ENCODE measurements at regions not wholly inside any gene's neighbourhood (a gene's known extent, or its start where the extent isn't known, plus 50 kb on each side); places are given as distances from the start of the nearest gene placed in this dataset.
A peak's percentile ranks its signal among the peaks of the same experiment; 100 is the strongest.

DNA sequence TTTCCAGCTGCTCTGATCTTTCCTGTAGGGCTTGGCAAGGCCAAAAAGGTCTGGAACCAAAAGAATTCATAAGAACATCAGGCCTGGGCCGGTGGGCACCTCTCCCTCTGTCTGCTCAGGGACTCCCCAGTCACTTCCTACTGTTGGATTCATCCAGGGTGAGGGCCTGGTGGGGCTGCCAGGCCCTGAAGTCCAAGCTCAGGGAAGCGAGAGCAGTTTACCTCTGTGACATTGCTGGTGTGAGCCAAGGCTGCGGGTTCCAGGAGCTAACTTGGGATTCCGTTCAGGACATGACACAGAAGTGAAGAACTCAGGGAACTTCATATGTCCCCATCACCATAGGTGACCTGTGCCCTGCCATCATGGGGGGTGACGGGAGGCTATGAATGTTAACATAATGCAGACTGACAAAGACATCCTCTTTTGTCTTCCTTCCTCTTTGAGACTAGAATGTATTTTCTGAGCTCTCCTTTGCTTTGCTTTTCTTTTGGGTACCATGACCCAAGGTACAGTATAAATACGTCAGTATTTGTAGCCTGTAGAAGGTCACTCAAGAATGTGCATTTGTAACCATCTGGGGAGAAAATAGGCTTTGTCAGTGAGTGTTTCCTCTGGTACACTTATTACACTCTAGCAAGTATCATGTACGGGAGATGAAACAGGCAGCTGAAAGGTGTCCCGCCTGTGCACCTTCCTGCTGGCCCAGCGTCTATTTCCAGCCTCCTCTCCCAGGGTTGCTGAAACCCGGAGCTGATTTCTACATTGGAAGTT lies 130.5 kb upstream of the SLC1A4 start:
- no peak for DNase-seq

DNA sequence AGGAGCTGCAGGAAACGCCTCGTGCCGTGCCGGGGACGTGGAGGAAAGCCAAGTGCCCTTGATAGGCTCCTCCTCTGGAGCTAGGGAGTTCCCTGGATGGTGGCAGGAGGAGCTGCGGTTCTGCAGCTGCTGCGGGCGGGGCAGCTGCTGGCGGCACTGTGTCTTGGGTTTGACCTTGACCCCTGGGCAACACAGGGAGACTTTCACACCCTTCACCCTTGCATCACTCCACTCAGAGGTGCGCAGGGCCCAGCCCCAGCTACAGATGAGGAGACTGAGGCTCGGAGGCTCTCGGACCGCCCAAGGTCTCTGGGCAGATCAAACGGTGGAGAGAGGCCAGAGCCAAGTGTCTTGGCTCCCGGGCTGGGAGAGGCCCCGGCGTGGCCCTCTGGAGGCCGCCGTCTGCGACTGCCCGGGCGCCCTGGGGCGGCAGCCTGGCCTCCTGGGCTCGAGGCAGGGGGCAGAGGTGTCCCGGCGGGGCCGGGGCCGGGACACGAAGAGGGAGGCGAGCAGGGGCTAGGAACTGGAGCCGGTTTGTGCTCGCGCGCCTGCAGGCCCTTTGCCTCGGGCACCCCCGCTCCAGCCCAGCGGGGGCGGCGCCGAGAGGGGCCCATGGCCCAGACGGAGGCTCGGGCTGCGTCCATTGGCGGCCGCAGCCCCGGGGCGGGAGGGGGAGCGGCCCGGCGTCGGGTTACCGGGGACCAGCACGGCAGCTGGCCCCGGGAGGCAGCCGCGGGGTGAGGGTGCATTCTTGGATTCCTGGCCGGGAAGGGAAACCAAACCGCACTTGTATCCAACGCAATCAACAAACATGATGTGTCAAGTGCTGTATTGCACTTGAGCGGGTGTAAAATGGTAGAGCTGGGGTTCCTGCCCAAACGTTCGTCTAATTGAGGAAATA lies 129.6 kb upstream of the SLC1A4 start:
- DNase-seq: peak; percentile 86

DNA sequence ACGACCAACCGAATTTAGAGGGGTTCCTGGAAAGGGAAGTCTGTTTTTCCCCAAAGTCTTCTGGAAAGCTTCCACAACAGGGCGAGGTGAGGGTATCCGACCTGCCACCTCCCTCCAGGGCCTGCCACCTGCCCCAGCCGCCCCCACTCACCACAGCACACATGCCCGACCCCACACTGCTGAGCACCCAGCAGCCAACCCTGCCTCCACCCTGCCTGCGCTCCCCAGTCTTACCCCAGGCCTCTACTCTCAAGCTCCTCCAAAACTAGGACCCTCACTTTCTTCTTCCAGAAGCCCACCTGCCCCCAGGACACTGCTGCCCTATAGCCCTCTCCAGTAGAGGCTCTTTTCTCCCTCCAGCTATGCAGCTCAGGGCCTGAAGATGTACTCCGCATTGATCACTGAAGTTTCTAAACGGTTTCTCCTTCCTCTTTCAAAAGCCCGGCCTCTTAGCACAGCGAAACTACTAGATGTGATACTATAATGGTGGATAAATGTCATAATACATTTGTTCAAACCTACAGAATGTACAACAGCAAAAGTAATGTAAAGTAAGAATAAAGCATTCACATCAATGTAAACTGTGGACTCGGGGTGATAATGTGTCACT lies 128.8 kb upstream of the SLC1A4 start:
- no peak for DNase-seq

DNA sequence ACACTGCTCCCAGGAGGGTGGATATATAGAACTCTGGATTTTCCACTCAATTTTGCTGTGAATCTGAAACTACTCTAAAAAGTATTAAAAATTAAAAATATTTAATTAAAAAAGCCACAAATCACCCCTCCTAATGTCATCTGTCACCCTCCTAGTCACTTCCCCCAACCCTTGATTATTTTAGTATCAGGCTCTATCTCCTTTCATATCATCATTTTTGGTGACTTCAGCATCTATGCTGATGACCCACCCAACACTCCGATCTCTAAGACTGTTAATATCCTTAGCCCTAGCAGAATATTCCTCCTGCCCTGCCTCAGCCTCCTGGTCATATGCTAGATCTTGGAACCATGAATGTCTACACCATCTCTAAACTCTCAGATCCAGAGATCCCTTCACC lies 128.3 kb upstream of the SLC1A4 start:
- DNase-seq: no peak

DNA sequence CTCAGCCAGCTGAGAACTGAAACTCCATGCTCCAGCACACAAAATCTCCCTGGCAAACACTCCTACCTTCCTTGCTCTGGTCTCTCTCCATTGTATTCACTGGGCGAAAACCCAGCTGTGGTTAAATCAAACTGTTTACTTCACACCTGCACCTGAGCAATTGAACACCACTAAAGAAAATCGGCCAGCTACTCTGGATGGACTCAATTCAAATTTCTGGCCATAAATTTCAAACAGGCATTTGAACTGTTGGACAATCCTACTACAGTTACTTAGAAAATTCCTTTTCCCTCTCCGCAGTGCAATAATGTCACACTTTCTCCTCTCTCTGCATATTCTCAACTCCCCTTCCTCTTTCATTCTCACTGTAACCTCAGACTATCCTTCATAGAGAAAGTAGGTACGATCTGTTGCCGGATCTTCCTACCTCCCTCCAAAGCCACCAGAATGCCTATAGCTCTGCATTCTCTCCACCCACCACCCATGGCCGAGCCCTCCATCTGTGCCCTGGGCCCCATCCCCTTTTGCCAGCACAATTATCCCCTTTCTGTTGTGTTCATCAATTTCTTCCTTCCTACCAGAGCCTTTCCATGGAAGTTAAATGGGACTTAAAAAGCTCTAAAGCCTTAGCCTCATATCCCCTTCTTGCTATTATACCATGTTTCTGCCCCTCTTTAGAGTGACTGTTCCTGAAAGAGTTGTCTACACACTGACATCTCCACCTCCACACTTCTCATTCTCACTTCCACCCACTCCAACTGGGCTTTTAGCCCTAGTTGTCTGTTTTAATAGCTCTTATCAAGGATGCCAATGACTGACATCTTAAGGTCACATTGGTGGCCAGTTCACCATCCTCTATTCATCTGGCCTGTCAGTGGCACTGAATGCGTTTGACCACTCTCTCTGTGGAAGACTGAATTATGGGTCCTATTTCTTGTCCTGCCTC lies 127.5 kb upstream of the SLC1A4 start:
- DNase-seq: peak; percentile 18

DNA sequence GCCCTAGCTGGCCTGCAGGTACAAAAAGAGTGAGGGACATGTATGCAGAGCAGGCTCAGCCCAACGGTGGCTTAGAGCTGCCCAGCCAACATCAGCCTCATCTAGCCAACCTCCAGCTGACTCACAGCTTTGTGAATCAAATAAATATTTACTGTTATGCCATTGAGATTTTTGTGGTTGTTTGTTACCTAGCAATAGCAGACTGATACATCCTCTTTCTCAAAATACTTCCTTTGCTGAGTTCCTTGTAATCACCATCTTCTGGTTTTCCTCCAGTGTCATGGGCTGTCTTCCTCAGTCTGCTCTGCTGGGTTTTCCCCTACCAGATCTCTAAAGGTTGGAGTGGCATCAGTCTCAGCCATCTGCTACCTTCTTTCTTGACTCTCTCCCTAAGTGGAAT lies 126.6 kb upstream of the SLC1A4 start:
- DNase-seq: no peak

DNA sequence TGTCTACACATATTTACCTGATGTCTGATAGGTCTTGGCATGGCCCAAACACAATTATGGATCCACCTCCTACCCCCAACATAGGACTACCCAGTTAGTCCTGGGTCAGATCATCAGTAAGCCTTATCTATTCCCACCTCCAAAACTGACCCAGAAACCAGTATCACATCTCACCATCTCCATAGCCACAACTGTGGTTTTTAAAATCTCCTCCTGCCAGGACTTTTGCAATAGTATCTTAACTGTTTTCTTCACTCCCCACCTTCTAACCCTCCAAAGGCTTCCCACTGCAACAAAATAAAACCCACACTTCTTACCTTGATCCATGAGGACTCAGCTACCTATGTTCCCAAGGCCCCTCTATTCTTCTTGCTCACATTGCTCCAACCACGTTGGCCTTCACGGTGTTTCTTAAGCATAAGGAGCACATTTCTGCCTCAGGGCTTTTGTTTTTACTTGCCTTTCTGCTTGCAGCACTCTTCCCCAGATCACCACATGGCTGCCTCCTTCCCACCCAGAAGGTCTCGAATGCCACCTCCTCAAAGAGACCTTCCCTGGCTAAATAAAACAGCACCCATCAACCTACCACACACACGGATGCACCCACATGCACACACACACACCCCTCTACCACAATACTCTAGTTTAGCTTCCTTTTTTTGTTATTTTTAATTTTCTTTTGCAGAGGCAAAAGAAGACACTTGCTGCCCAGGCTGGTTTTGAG lies 125.9 kb upstream of the SLC1A4 start:
- no peak for DNase-seq

DNA sequence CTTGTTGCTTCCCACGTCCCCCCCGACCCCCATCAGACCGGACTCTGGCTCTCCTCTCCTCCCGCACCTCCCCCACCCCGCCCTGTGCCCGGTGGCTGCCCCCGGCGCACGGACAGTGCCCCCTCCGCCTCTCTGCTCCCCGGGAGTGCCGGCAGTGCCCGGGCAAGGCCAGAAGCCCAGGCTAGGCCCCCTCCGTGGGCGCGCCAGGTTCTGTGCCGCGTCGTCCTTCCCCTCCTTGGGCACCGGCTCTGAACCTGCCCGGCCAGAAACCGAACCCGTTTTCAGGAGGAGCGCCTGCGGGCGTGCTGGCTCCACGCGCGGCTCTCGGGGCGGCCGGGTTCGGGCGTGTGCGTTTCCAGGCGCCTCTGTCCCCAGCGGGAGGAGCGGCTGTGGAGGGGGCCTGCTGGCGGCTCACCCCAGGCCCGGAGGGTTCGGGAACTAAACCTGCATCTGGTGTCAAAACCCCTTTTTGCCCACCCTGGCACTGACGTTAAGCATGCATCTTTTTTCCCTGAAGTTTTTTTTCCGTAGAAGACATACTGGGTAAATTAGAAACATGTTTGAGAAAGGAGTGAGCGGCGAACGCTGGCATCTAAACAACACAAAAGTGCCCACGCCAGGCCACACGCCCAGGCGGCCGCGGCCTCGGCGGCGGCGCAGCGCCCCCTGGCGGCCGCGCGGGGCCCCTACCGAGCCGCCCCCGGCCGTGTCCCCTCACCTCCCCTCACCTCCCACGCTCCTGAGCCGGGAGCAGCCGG lies 123.9 kb upstream of the SLC1A4 start:
- DNase-seq: peak; percentile 34

DNA sequence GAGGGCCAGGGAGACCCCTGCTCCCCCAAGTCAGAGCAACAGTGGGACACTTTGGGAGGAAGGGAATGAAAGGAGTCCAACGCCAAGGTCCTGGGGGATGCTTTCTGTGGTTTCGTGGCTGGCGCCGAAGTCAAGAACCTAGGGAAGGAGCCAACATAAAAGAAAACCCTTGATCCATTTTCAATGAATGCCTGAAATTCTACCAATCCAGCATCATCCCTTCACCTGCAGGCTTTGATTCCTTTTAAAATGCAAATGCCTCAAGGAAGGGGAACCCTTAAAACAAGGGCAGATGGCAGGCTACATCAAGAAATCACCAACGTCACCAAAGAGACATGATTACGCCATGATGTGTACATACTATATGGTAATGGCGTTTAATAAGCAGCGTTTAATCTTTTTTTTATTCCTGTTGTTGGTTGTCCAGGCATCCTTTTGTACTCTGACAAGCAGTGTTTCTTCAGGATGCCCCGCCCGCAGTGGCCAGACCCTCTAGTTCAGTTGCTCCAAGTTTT lies 123.3 kb upstream of the SLC1A4 start:
- no peak for DNase-seq

DNA sequence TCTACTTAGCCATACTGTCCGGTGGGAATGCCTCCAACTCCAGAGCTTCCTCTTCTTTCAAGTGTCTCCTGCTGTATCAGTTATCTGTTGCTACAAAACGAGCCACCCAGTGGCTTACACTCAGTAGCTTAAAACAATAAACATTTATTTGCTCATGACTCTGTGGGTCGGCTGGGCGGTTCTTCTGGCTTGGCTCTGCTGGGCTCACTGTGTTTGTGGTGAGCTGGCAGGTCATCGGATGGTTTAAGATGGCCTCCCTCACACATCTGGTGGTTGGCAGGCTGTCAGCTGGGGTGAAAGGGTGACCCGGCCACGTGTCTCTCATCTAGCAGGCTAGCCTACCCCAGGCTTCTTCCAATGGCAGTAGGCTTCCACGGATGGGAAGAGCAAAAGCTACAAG lies 122.4 kb upstream of the SLC1A4 start:
- no peak for DNase-seq

DNA sequence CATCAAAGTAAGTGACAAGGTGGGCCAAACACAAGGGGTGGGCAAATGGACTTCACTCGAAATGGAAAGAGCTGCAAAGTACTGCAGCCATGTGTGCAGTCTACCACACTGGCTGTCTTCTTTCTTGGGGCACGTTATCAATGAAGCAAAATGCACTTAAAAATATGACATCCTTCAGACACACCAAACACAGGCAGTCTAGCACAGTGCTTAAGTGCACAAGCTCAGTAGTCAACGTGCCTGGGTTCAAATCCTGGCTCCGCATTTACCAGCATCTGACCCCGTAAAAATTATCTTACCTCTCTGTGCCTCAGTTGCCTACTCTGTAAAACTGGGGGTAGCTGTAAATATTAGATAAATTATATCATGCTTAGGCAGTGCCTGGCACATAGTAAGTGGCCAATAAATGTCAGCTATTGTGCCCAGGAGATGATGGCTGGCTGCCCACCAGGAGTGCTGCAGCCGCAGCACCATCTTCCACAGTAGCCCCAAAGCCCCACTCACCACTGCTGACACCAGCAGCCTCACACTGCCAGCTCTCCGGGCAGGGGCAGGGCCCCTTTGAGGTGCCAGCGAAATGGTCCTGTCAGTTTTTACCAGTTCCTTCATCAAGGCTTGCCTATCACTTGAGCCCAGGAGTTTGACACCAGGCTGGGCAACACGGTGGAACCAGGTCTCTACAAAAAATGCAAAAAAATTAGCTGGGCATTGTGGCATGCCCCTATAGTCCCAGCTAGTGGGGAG lies 121.8 kb upstream of the SLC1A4 start:
- no peak for DNase-seq

DNA sequence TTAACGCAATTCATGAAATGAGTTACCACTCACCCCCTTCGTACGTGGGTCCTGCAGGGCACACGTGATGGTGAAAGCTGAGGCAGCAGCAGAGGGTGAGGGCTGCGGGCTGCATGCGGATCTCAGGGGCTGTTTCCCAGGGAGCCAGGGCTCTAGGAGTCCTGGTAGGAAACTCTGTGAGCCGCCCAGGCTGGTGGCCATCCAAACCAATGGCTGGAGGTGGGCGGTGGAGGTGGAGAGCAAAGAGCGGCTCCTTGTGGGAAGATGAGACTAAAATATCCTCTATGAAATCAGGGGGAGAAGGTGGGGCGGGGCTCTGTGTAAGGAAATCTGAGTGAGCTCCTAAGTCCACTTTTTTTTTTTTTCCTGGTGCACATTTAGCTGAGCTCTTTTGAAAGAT lies 120.1 kb upstream of the SLC1A4 start:
- DNase-seq: no peak

DNA sequence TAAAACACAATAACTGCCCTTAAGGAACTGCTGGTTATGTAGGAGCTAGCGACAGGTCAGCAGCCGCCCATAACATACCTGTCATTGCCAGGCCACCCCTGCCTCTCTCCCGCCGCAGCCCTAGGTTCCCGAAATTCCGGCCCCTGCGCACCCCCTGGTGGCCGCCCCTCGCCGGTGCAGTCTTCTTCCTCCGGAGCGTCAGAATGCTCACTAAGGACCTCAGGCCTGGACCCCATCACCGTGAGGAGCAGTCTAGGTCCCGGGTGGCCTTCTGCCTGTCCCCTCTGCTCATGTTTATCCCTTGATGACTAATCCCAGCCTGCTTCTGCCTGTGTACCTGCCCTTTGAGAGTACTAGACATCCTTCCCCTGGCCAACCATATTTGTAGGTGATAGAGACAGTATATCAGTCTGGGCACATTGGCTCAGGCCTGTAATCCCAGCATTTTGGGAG lies 115.7 kb upstream of the SLC1A4 start:
- peak; percentile 18 for DNase-seq

DNA sequence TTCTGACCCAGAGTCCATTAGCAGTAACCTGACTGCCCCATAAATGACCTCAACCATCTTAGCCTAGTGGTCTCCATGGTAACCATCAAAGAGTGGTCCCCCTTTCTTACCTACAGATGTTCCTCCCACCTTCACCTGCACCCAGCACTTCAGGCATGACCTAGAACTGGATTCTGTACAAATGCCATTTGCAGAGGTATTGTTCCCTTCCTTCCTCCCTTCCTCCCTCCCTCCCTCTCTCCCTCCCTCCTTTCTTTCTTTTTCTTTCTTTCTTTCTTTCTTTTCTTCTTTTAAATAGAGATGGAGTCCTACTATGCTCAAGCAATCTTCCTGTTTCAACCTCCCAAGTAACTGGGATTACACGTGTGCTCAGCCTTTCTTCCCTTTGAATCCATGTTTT lies 114.6 kb upstream of the SLC1A4 start:
- no peak for DNase-seq

DNA sequence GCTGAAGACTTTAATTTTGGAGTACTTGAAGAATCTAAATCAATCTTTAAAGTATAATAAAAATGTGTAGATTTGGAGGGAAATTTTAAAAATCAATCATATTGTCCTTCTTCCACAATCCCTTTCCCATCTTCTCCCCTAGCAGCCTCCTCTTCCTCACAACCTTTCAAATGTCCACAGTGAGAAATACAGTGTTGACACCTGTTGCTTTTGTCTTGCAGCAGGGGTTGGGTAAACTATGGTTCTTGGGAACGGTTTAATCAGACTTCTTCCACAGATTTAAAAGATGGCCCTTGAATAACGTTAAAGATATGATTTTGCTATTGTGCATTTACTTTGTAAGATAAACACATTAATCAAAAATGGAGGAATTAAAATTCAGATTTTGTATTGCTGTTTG lies 113.8 kb upstream of the SLC1A4 start:
- DNase-seq: no peak

DNA sequence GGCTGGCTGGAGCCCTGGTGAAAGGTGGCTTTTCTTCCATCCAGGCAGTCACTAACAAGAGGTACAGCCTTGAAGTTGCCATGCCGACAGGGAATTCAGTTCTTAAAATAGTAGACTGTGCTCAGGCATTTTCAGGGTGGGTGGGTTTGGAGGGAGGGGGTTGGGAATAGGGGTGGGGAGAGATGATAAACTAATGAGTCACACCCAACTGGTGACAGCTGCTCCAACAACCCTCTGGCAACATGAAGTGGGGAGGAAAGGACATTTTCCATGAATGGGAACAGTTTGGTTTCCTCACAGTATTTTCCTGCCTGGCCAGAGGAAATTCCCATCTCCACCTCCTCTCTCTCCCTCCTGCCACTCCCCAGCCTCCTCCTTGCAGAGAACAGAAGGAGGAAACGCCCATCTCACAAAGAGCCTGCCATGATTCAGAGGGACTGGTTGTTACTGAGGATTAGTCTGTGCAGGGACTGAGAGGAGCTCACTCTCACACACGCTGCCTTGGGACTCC lies 113.0 kb upstream of the SLC1A4 start:
- DNase-seq: no peak

DNA sequence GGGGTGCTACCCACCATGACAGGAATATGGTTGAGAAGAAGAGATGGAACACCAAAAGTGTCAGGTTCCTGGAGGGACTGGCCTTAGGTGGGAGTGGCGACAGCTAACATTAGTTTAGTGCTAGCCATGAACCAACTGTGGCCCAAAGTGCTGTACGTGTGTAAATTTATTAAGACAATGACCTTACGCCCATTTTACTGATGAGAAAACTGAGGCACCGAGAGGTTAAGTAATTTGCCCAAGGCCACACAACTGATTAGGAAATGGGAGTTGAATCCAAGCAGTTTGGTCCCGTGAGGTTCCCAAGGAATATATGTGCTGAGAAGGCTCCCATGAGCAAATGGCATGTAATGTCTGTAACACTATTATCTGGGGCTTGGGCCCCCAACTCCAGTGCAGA lies 109.5 kb upstream of the SLC1A4 start:
- DNase-seq: no peak

DNA sequence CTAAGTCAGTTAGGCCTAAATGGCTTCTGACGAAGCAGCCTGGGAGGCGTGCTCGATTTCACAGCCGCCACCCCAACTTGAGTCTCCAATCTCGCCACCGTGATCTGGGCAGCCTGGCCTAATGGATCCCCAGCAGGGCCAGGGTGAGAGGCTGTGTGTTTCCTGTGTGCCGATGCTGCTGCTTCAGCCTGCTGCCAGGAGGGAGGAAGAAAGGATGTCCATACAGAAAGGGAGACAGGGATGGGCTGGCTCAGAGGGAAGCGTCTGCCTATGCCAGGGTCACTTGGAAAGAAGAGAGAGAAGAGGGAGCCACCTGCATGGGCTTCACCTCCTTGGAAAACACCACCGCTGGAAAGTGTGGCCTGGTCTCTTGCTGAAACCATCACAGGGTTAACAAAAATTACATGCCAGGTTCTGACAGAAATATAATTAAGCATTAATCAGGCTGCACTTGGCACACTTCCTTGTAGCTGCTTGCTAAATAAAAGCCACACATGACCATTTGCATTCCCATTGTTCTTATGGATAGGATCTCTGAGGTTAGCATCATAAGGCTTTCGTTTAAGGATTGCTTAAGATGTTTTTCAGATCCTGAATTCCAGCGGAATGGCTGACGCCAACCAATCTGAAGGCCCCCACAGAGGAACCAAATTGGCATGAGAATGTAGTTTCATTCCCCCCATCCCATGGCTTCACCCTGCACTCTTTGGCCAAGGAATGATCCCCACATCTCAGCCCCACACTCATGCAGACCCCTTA lies 108.8 kb upstream of the SLC1A4 start:
- DNase-seq: no peak

DNA sequence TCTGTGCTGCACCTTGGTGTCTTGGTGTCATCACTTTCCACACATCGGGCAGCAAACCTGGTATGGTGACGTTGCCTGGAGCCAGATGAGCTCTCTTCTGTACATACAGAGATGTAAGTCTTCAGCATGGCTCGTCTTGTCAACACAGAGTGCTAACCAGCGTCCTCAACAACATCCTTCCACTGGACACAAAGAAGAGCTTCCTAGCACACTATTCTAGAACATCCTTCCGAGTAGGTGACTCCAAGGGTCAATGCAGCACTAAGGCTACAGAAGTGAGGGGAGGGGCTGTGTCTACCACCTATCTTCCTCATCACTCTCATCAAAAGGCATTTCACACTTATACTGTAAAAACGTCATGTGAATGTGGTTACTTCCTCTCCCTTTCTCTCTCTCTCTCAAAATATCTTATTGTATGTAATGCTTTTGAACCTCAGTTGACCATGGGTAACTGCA lies 108.1 kb upstream of the SLC1A4 start:
- no peak for DNase-seq
